ENCODE measurements at regions not wholly inside any gene's neighbourhood (a gene's known extent, or its start where the extent isn't known, plus 50 kb on each side); places are given as distances from the start of the nearest gene placed in this dataset.

GRCh38 chr9:88754886-88755285 lies 219.9 kb downstream of the NXNL2 start:
- no peak for DNase-seq (ENCODE audit: low spot score)

- DNase-seq (ENCODE audit: low spot score): no peak
Measured at GRCh38 chr9:88757406-88758010, 222.5 kb downstream of the NXNL2 start.

GRCh38 chr9:88759364-88759763 lies 224.4 kb downstream of the NXNL2 start:
- DNase-seq (ENCODE audit: low spot score): no peak

- no peak for DNase-seq (ENCODE audit: low spot score)
Measured at GRCh38 chr9:88766778-88767503, 224.3 kb upstream of the S1PR3 start.

GRCh38 chr9:88767504-88767790 lies 223.8 kb upstream of the S1PR3 start:
- DNase-seq (ENCODE audit: low spot score): no peak

GRCh38 chr9:88772575-88772974 lies 218.7 kb upstream of the S1PR3 start:
- DNase-seq (ENCODE audit: low spot score): no peak

- no peak for DNase-seq (ENCODE audit: low spot score)
Measured at GRCh38 chr9:88773126-88773525, 218.1 kb upstream of the S1PR3 start.

GRCh38 chr9:88773627-88774244 lies 217.5 kb upstream of the S1PR3 start:
- DNase-seq (ENCODE audit: low spot score): no peak

- DNase-seq (ENCODE audit: low spot score): no peak
Measured at GRCh38 chr9:88775037-88775471, 216.2 kb upstream of the S1PR3 start.

- no peak for DNase-seq (ENCODE audit: low spot score)
Measured at GRCh38 chr9:88775559-88775958, 215.7 kb upstream of the S1PR3 start.

GRCh38 chr9:88775966-88776365 lies 215.3 kb upstream of the S1PR3 start:
- DNase-seq (ENCODE audit: low spot score): no peak

- DNase-seq (ENCODE audit: low spot score): no peak
Measured at GRCh38 chr9:88776717-88777497, 214.4 kb upstream of the S1PR3 start.

- no peak for DNase-seq (ENCODE audit: low spot score)
Measured at GRCh38 chr9:88777498-88778312, 213.6 kb upstream of the S1PR3 start.

- DNase-seq (ENCODE audit: low spot score): peak; percentile 19
Measured at GRCh38 chr9:88781628-88782391, 209.5 kb upstream of the S1PR3 start.

- DNase-seq (ENCODE audit: low spot score): no peak
Measured at GRCh38 chr9:88782931-88783710, 208.1 kb upstream of the S1PR3 start.

GRCh38 chr9:88783711-88784083 lies 207.6 kb upstream of the S1PR3 start:
- DNase-seq (ENCODE audit: low spot score): no peak

GRCh38 chr9:88784960-88785359 lies 206.3 kb upstream of the S1PR3 start:
- no peak for DNase-seq (ENCODE audit: low spot score)

GRCh38 chr9:88786291-88787079 lies 204.8 kb upstream of the S1PR3 start:
- no peak for DNase-seq (ENCODE audit: low spot score)

- no peak for DNase-seq (ENCODE audit: low spot score)
Measured at GRCh38 chr9:88789785-88790184, 201.5 kb upstream of the S1PR3 start.
